ENCODE measurements at regions not wholly inside any gene's neighbourhood (a gene's known extent, or its start where the extent isn't known, plus 50 kb on each side); places are given as distances from the start of the nearest gene placed in this dataset.

DNA sequence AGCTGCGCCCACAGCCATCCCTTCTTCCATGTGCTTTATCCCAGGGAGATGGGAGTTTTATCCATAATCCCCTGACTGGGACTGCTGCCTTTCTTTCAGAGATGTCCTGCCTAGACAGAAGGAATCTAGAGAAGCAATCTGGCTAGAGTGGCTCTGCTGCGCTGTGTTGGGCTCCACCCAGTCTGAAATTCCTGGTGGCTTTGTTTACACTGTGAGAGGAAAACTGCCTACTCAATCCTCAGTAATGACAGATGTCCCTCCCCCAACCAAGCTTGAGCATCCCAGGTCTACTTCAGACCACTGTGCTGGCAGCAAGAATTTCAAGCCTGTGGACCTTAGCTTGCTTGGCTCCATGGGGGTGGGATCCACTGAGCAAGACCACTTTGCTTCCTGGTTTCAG is 116.9 kb upstream of the AR start (continued):
- TF ChIP-seq, protein P1, sequence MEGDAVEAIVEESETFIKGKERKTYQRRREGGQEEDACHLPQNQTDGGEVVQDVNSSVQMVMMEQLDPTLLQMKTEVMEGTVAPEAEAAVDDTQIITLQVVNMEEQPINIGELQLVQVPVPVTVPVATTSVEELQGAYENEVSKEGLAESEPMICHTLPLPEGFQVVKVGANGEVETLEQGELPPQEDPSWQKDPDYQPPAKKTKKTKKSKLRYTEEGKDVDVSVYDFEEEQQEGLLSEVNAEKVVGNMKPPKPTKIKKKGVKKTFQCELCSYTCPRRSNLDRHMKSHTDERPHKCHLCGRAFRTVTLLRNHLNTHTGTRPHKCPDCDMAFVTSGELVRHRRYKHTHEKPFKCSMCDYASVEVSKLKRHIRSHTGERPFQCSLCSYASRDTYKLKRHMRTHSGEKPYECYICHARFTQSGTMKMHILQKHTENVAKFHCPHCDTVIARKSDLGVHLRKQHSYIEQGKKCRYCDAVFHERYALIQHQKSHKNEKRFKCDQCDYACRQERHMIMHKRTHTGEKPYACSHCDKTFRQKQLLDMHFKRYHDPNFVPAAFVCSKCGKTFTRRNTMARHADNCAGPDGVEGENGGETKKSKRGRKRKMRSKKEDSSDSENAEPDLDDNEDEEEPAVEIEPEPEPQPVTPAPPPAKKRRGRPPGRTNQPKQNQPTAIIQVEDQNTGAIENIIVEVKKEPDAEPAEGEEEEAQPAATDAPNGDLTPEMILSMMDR (IDR thresholded peaks at IDR 0.05; ENCODE audit: low read depth, low read length, missing input control): no peak
- TF ChIP-seq GABPA (IDR thresholded peaks at IDR 0.05 in 1 of 2, conservative IDR thresholded peaks at IDR 0.05 in 1 of 2) (no peak), ZBTB33 (IDR thresholded peaks at IDR 0.05) (no peak), ATF3 (IDR thresholded peaks at IDR 0.05) (no peak), YY1 (IDR thresholded peaks at IDR 0.05) (no peak), TAF1 (conservative IDR thresholded peaks at IDR 0.05) (no peak), NR2F2 (IDR thresholded peaks at IDR 0.05) (no peak)

DNA sequence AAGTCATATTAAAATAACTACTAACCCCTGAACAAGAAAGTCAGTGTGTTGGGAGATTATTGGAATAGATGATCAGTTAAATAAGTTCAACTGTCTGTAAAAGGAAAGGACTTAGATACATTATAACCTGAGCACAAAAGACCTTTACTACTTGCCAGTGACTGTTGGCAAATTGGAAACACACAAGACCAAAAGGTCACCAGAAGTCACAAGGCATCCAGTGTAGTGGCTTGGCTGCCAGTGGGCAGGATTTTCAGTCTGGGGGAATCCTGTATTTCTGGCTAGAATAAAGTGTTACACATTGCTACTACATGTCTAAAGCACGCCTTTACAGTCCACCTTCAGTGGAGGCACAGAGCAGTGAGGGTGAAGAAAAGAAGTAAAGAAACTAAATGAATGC is 108.3 kb upstream of the AR start:
- Histone ChIP-seq H3K9ac (ENCODE audit: low read depth in 1 of 2, low read length in 2 of 2) (no peak overlapping the region), H3K4me3 (ENCODE audit: low read depth in 1 of 3, low read length in 3 of 3) (no peak overlapping the region), H3K27me3 (ENCODE audit: control insufficient read depth in 4 of 4, insufficient read depth in 4 of 4, low read length in 3 of 4) (no peaks in the 10 kb centered on the region), H3K4me1 (ENCODE audit: control insufficient read depth in 4 of 4, insufficient read depth in 4 of 4, low read length in 3 of 4) (peaks cover 4 to 22% (median 17%) of the 10 kb centered on the region in 4 donors), H3K27ac (ENCODE audit: low read depth in 1 of 2, low read length in 2 of 2) (peak overlapping the region; percentile 64 to 65), H3K9me3 (ENCODE audit: control insufficient read depth in 4 of 4, low read length in 3 of 4) (no peaks in the 10 kb centered on the region), H3K36me3 (ENCODE audit: control insufficient read depth in 4 of 4, insufficient read depth in 3 of 4, low read depth in 1 of 4, low read length in 3 of 4) (no peaks in the 10 kb centered on the region)
- TF ChIP-seq JUND (IDR thresholded peaks at IDR 0.05) (no peak), ATF3 (IDR thresholded peaks at IDR 0.05) (no peak), GABPA (IDR thresholded peaks at IDR 0.05 in 1 of 2, conservative IDR thresholded peaks at IDR 0.05 in 1 of 2) (no peak), YY1 (IDR thresholded peaks at IDR 0.05) (no peak), FOXA2 (IDR thresholded peaks at IDR 0.05) (no peak), RAD21 (IDR thresholded peaks at IDR 0.05) (peak; percentile 24 to 56), HNF4G (IDR thresholded peaks at IDR 0.05) (peak; percentile 22), TAF1 (conservative IDR thresholded peaks at IDR 0.05) (no peak), FOXA1 (IDR thresholded peaks at IDR 0.05) (no peak), RXRA (IDR thresholded peaks at IDR 0.05) (peak; percentile 58 to 72), NR2F2 (IDR thresholded peaks at IDR 0.05) (peak; percentile 48), SP1 (IDR thresholded peaks at IDR 0.05) (peak; percentile 20), ZBTB33 (IDR thresholded peaks at IDR 0.05) (no peak), REST (IDR thresholded peaks at IDR 0.05) (no peak), EGR1 (IDR thresholded peaks at IDR 0.05; ENCODE audit: low read depth in 2 of 2) (no peak), HNF4A (conservative IDR thresholded peaks at IDR 0.05) (peak; percentile 72 to 80)
- TF ChIP-seq, protein P2, sequence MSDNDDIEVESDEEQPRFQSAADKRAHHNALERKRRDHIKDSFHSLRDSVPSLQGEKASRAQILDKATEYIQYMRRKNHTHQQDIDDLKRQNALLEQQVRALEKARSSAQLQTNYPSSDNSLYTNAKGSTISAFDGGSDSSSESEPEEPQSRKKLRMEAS (IDR thresholded peaks at IDR 0.05): peak; percentile 24
- TF ChIP-seq, protein P1 (IDR thresholded peaks at IDR 0.05; ENCODE audit: low read depth, low read length, missing input control): no peak
- 32% methylated on average over 1 of the region's 1 CpG for WGBS
- DNase-seq (ENCODE audit: low spot score): no peak
